A172 (cell line): ENCODE measurements at regions not wholly inside any gene's neighbourhood (a gene's known extent, or its start where the extent isn't known, plus 50 kb on each side); places are given as distances from the start of the nearest gene placed in this dataset.

Experiments
- DNase-seq: peaks from one replicate; pipeline ENCODE4 v3.0.0-alpha.2; 2015; ENCODE audit warnings: low spot score

DNA sequence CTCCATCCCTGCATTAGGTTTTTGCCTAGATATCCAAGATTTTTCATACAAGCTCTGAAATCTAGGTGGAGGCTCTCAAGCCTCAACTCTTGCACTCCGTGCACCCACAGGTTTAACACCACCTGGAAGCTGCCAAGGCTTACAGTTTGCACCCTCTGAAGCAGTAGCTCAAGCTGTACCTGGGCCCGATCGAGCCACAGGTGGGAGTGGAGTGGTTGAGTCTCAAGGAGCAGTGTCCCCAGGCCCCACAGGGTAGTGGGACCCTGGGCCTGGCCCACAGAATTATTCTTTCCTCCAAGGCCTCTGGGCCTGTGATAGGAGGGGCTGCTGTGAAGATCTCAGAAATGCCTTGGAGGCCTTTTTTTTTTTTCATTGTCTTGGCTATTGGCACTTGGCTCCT lies 973.5 kb upstream of the MAP3K7 start:
- DNase-seq, result no peak

DNA sequence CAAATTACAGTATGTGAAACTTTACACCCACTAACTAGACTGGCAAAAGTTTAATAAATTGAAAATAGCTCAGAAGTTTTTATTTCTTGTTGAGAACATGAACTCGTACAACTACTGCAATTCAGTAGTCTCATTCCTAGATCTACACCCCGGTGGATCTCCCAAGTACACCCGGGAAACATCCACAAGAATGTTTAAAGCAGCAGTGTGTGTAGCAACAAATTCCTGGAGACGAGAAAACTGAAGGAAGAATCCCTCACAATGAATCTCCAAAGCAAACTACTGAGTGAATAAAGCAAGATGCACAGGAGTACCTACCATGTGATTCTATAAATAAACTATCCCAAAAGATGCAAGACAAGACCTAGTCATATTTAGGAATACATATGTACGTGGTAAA lies 954.0 kb upstream of the MAP3K7 start:
- DNase-seq, result no peak

DNA sequence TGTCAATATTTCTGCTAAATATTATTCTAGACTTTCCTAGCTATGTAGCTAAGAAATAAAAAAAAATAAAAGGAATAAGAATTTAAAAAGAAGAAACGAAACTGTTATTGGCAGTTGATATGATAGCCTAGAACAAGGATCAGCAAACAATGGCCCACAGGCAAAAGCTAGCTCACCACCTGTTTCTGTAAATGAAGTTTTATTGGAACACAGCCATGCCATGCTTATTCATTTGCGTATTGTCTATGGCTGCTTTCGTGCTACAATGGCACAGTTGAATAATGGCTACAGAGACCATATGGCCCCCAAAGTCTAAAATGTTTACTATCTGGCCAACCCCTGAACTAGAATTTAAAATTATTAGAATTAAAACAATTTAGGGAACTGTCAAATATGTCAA lies 952.6 kb upstream of the MAP3K7 start:
- no peak for DNase-seq

DNA sequence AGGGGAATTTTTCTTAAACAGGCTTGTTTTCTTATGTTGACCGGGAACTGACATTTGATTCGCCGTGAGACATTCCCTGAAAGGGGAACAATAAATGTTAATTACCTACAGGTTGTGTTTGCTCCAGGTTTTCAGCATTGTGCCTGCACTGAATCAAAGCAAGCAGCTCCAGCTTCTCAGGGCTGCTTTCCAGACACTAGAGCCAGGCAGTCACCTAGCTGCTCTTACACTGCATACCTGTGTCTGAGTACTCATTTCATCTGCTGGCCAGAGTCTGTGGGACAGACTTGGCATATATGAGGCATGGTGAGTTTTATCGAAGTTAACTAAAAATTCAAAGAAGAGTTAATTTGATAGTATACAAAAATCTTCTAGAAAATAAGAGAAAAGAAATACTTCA lies 951.8 kb upstream of the MAP3K7 start:
- DNase-seq, result no peak

DNA sequence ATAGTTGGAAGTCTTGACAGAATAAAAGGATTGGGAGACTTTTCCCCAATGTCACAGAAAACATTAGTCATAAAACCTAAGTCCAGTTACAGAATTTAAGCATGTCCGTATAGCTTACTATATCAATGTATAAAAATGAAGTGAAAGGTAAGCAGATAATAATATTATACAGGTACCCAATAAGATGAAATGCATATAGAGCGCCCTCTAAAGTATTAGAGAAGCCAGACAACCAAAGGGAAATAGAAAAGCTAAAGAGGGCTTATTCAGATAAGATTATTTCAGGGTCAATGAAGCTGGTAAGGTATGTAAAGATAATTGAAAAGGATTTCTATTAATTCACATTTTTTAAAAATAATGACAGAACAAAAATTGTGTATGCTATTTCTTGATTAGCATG lies 947.7 kb upstream of the MAP3K7 start:
- no peak for DNase-seq

DNA sequence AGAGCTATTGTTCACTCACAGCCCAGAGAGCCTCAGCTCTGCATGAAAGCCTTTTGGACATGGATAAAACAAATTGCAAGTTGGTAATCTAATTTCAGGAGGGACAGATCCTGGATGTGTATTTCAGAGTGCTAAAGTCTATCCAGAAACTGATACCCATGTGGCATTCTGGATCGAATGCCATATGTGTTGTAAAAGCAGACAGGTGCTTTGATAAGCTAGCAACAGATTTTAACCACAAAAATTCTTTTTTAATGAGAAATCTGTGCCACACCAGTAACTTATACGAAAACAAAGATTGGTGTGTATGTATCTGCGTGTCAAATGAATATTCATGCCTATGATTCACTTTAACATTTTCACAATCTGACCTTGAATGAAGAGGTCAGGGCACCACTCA lies 936.6 kb upstream of the MAP3K7 start:
- no peak for DNase-seq

DNA sequence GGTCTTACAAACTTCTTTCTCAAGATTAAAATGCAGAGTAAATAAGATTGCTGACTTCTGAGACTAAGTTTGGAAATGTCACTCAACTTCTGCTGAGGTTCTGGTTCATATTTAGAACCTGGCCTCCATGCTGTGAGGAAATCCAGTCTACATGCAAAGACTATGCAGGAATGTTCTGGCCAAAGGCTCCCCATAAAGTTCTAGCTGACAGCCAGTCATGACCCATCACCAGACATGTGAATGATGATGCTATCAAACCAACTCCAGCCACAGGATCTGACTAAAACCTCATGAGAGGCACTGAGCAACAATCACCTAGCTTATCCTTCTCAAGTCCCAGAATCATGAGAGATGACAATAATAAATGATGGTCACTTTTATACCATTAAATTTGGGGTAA lies 935.1 kb upstream of the MAP3K7 start:
- no peak for DNase-seq

DNA sequence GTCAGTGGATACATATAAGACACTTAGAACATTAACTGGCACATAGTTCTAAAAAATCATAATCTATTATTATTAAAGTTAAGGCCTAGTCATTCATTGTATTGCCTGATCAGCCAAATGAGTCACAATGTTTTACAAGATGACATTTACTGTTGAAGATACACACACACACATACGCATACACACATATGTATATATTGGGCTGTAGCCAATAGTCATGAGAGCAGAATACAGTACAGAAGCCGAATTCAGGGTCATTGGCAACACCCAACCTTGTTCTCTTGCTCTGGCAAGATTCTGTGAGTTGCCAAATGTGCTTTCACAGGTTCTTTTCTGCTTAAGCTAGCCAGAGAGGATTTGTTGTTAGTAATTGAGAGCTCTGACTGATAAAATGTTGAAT lies 922.8 kb upstream of the MAP3K7 start:
- DNase-seq, result no peak

DNA sequence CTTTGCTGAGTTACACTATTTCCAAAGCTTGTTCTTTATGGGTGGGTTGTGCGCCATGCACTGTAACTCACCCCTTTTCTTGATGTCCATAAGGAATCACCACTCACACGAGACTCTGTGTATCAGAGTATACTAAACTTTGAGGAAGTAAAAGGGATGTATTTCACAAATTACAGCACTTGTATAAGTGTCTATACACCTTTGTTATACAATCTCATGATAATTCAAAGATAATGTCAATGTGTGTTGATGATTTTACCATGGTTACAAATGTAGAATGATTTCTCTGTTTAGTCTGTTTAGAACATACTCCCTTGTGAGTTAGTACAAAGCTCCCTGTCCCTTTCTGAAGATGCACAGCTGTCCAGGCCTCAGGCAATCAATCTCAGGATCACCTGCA lies 922.2 kb upstream of the MAP3K7 start:
- DNase-seq, result no peak

DNA sequence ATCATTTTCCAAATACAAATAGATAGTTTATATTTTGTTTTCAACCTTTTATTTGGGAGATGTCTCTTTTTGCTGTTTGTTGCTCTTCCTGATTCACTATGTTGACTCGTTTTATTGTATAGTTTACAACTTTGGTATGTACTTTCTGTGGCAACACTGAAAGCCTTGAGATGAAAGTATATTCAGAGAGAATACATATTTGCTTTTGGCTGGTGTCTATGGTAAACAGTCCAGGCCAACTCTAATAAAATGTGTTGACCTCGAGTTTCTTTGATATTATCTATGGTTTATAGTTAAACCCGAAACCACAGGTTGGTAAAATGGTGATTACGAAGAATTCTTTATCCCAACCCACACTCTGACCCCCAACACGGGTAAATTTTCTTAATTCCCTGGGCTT lies 919.6 kb upstream of the MAP3K7 start:
- no peak for DNase-seq

DNA sequence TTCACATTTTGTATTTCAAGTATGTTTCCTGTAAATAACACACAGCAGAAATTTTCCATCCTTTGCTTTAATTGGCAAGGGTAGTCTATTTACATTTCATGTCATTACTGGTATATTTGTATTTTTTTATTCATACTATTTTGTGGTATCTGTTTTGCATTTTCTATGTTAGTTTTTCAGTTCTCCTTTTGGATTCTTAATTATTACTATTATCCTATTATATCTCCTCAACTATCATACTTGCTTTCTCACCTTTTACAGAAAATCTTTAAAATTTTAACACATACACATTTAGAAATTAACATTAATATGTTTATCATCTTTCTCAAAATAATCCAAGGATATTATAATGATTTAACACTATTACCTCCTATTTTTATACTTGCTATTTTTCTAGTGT lies 918.3 kb upstream of the MAP3K7 start:
- DNase-seq, result no peak

DNA sequence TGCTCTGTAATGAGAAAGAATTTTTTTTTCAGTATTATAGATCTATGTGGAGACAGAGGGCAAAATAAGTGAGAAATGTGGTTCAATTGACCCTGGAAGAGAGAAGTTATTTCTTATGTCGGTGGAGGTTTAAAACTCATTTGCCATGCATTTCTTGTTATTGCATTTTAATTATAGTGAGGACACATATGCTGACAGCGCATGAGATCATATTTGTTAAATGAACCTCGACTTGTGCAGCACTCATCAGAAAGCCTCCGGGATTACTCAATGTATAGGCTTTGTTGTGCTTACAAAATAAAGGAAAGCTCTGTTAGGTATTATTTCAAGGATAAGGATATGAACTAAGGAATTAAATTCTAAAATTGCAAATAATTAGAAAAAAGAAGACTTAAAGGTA lies 915.1 kb upstream of the MAP3K7 start:
- no peak for DNase-seq

DNA sequence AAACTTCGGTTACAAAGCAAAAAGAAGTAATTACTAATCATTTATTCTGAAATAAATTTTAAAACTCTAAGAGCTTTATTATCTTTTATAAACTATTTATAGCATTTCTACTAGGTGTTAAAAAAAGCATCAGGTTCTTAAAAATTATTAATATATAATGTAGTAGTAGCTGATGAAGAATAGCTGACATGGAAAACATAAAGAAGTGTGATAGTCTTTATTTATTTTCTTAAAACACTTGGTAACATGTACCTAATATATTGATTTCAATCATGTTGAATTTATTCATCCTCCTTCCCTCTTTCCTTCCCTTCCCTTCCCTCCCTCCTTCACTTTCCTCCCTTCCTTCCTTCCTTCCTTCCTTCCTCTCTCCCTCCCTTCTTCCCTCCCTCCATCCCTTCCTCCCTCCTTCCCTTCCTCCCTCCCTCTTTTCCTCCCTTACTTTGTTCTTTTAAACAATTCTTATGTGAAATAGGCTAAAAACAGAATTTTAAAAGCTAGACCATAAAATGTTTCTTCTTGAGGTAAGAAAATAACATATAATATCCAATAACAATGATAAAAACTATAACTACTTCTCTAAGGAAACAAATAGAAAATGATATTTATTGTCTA lies 913.9 kb upstream of the MAP3K7 start:
- no peak for DNase-seq

DNA sequence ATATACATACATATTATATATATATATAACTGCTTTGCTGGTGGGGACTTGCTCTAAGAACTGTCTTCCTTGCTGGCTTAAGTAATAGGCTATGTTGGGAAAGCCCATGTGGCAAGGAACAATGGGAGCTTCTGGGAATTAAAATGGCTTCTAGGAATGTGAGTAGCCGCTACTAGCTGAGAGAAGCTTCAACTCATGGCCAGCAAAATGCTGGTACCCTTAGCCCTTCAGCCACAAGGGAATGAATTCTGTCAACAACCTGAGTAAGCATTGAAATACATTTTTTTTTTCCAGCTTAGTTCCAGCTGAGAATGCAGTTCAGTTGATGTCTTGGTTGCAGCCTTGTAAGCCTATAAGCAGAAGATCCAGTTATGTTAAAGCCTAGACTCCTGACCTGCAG lies 911.7 kb upstream of the MAP3K7 start:
- no peak for DNase-seq

DNA sequence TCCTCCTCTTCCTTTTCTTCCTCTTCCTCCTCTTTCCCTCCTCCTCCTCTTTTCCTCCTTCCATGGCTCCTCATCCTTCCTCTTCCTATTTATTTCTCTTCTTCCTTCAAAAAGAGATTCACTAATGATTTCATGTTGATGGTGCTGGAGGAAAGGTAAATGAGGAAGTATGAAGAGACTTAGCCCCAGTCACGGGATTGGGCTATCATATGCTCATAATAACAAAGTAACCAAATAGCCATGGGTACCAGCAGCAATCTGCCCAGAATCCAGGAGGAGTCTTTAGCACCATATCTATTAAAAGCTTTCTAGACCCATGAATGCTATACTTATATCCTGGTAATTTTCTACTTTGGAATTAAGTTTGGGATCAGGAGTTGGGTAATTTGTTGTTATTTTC lies 910.9 kb upstream of the MAP3K7 start:
- no peak for DNase-seq

DNA sequence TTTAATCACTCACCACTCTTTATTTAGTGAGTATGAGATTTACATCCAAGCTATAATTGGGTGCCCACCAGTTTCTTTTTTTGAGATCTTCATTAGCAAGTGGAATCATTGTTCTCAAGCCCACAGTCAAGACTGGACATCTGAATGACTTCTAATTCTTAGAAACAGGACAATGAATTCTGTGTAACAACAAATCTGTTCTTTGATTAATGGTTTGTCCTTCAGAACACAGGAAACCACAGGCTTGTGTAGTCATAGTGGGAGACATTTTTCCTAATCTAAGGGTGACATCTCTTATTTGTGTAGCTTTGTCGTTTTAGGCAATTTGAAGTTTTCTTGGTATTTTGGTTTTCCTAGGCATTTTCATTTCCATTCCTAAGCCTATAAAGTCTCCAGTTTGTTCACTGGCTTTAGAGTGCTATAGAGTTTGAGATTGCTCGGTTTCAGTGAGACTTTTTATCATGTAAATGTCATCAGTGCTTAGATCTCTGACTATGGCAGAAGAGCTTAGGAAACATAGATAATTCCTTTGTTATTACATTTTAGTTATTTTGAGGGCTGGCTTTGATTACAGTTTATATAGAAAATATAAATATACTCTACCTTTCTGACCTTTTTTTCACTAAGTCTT lies 903.9 kb upstream of the MAP3K7 start:
- peak; percentile 33 for DNase-seq

DNA sequence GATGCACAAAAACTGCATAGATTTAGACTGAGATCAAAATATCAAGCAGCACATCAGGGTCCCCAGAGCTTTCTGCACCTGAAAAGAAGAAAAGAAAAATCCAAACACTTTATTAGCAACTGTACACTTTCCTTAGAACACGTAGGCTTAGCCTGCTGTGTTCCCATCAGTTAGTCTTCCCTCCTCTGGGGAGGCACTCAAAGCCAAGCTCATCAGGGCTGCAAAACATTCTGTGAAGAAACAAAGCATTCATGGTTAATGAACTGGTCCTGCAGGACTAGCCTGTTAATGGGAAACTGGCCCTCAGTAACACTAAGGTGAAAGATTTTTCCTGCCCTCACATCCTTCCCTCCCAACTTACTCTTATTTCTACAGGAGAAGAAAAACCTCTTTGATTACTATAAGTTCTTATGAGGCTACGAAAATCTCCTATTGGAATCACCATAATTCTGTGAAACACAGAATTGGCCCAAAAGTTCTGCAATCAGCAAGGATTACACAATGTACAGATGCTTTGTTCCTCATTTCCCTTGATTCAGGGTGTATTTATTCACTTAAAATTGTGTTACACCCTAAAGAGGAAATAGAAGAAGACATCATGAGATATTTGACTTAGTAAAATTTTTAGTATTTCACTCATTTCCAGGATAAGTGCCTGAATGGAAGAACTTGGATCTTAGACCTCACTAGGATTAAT lies 901.0 kb upstream of the MAP3K7 start:
- DNase-seq, result no peak

DNA sequence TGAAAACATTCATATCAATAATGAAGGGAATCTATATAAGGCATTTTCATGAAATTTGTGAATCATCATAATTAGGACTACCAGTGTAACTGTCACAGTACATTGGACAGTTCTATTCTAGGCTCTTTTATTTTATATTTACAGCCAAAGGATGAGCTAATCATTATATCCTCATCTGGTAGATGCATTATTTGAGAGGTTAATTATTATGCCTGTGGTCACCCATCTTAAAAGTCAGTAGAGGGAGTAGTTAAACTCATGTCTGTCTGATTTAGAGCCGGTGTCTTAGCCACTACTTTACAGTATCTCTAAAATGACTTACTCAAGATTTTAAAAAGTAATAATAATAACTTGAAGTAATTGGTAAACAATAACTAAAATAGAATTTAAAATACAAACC lies 899.3 kb upstream of the MAP3K7 start:
- no peak for DNase-seq

DNA sequence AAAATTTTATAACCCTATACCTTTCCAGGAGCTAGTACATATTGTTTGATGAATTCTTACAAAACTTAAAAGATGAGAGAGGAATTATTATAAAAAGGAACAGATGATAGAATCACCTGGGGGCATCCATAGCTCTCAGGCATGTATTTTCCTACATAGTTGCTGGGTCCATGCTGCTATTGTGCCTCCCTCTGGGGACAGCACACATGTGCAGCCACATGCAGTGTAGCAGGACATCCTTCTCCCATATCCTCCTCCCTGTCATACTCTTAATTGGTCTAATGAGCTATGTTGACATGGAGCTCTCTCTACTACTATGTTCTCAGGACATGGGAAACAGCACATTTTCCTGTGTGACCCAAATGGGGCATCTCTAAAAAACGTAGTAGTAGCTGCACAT lies 898.2 kb upstream of the MAP3K7 start:
- no peak for DNase-seq

DNA sequence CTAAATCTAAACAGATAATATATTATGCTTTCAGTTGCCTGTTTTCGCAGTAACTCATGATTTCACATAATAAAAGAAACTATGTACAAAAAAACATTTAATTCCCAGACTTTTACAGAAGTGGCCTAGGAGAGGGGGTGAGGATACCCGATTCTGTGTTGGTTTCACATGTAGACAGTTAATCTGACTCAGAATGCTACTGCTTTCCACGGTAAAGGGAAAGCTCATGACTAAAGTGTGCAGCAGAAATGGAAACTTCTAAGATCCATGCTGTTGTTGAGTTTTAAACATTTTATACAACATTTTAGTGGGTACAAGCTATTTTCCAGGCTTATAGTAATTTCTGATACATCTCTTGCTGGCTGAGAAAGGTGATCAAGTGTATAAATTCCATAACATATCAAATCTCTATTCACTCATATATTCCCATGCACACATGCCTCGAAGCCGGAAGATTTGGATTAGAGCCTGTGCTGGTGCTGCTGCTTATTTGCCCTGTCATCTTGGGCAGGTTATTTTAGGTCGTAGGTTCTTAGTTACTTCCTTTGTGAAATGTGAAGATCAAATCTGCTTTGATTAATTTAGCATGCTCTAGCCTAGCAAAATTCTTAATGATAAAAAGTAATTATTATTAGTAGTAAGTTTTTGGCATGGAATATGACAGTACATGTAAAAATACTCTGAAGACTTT lies 896.7 kb upstream of the MAP3K7 start:
- no peak for DNase-seq

DNA sequence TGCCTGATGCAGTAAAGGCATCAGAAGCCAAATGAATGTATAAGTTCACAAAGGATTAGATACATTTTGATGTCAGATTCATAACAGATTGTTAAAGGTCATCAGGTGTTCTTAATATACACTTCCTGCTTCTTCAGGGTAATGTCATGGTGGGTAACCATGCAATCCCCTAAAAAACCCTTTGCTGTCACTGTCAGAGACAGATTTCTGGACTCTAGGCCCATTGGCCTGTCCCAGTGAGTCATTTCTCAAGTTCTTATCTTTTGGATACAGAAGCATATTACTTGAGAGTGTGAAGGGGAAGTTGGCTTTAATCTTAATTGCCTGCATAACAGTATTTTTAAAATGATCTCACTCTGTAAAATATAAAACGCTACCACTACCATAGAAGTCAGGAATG lies 895.6 kb upstream of the MAP3K7 start:
- DNase-seq, result peak; percentile 26

DNA sequence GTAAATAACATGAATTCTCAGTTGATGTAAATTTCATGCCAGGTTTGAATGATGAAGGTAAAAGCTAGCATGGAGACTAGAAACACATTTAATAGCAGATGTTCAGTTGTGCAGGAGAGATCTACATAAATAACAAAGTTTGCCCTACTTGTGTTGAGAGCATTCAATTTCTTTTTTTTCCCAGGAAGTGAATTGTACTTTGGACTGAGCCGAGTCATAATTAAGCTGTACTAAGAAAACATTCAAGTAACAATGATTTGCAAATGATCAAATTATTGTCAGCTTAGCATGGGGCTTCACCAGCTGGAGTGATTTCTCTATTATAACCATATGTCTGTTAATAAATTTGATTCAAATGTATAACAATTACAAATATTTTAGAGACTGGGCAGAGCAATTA lies 893.5 kb upstream of the MAP3K7 start:
- no peak for DNase-seq

DNA sequence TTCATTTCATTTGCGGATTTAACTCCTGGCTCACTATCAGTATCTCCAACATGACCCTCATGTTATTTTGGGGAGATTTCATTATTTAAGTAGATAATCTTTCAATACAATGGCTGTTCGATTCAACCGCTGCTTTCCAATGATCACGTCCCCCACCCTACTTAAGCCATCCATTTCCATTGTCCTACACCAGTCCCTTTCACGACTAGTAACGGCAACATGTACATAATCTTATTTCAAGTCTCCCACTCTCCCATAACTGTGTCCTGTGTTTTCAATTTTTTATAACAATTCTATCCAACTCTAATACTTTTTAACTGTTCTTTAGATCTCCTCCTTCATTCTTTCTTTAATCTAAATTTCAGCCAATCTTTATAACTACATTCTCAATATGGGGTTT lies 890.8 kb upstream of the MAP3K7 start:
- no peak for DNase-seq
